G401 (cell line): ENCODE measurements at regions not wholly inside any gene's neighbourhood (a gene's known extent, or its start where the extent isn't known, plus 50 kb on each side); places are given as distances from the start of the nearest gene placed in this dataset.
A peak's percentile ranks its signal among the peaks of the same experiment; 100 is the strongest.

ENCODE experiments used
- DNase-seq: peaks from one replicate; pipeline ENCODE4 v3.0.0-alpha.2; 2015; ENCODE audit warnings: low spot score
- in situ Hi-C: cut with HindIII; loops from 2 replicates; pipeline ENCODE4 v1.10.0; 2016; ENCODE audit warnings: low sequenced_read_pairs, mixed read lengths

GRCh38 chr2:118244686-118245085 is 156.4 kb downstream of the INSIG2 start:
- no peak for DNase-seq
- in situ Hi-C loops: no loop called here

- no peak for DNase-seq
- in situ Hi-C loops: no loop called here
Measured at GRCh38 chr2:118243031-118243430, 154.8 kb downstream of the INSIG2 start.

GRCh38 chr2:118242216-118242615 is 153.9 kb downstream of the INSIG2 start:
- in situ Hi-C loops: no loop called here
- DNase-seq: no peak

- in situ Hi-C loops: no loop called here
- DNase-seq: no peak
Measured at GRCh38 chr2:118241128-118241527, 152.9 kb downstream of the INSIG2 start.

- DNase-seq: no peak
- in situ Hi-C loops: no loop called here
Measured at GRCh38 chr2:118240276-118240675, 152.0 kb downstream of the INSIG2 start.

- in situ Hi-C loops: no loop called here
- DNase-seq: no peak
Measured at GRCh38 chr2:118239284-118239683, 151.0 kb downstream of the INSIG2 start.

- in situ Hi-C loops: no loop called here
Measured at GRCh38 chr2:118237451-118237850, 149.2 kb downstream of the INSIG2 start.

GRCh38 chr2:118232796-118233195 is 144.5 kb downstream of the INSIG2 start:
- in situ Hi-C loops: no loop called here
- DNase-seq: no peak

More at GRCh38 chr2:118237451-118237850, 149.2 kb downstream of the INSIG2 start:
- DNase-seq: no peak

- no peak for DNase-seq
- in situ Hi-C loops: no loop called here
Measured at GRCh38 chr2:118232391-118232790, 144.1 kb downstream of the INSIG2 start.

GRCh38 chr2:118231759-118232158 is 143.5 kb downstream of the INSIG2 start:
- no peak for DNase-seq
- in situ Hi-C loops: no loop called here

GRCh38 chr2:118227698-118228508 is 139.6 kb downstream of the INSIG2 start:
- no peak for DNase-seq
- in situ Hi-C loops: no loop called here

GRCh38 chr2:118225666-118226065 is 137.4 kb downstream of the INSIG2 start:
- in situ Hi-C loops: no loop called here
- DNase-seq: no peak

GRCh38 chr2:118224895-118225311 is 136.6 kb downstream of the INSIG2 start:
- DNase-seq: no peak
- in situ Hi-C loops: no loop called here

- in situ Hi-C loops: no loop called here
- no peak for DNase-seq
Measured at GRCh38 chr2:118223992-118224894, 136.0 kb downstream of the INSIG2 start.

GRCh38 chr2:118223511-118223991 is 135.3 kb downstream of the INSIG2 start:
- no peak for DNase-seq
- in situ Hi-C loops: no loop called here

GRCh38 chr2:118222672-118223421 is 134.6 kb downstream of the INSIG2 start:
- no peak for DNase-seq
- in situ Hi-C loops: no loop called here

- no peak for DNase-seq
- in situ Hi-C loops: no loop called here
Measured at GRCh38 chr2:118222273-118222594, 134.0 kb downstream of the INSIG2 start.

- in situ Hi-C loops: no loop called here
Measured at GRCh38 chr2:118221536-118222272, 133.4 kb downstream of the INSIG2 start.

GRCh38 chr2:118219611-118220010 is 131.3 kb downstream of the INSIG2 start:
- in situ Hi-C loops: no loop called here
- no peak for DNase-seq

More at GRCh38 chr2:118221536-118222272, 133.4 kb downstream of the INSIG2 start:
- peak; percentile 44 for DNase-seq
